ENCODE measurements at regions not wholly inside any gene's neighbourhood (a gene's known extent, or its start where the extent isn't known, plus 50 kb on each side); places are given as distances from the start of the nearest gene placed in this dataset.

DNA sequence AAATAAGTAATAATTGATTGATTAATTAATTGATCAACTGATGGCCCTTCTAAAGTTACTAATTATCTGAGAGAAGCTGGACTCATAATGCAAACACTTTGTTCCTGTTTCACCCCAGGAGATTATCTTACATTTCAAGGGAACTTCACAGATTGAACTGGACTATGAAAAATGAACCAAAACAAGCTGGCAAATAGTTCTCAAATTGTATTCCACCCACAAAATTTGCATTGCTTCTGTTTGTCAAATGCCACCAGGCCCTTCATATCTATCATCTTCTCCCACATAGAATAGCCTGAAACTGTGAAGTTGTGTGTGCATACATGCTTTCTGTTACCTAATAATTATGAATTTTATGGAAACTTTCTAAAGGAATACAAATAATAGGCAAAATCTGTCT, 104.0 kb downstream of the ZNF281 start:
- TF ChIP-seq CTCF (conservative IDR thresholded peaks at IDR 0.05 in 1 of 2, IDR thresholded peaks at IDR 0.05 in 1 of 2; ENCODE audit: low read depth in 1 of 2, low read length in 2 of 2) = no peak
- TF ChIP-seq EZH2 (IDR thresholded peaks at IDR 0.05; ENCODE audit: low read length, missing control alignments) = no peak

Measured in fibroblast of lung (primary cell).